Endothelial cell of umbilical vein (primary cell): ENCODE measurements at regions not wholly inside any gene's neighbourhood (a gene's known extent, or its start where the extent isn't known, plus 50 kb on each side); places are given as distances from the start of the nearest gene placed in this dataset.

Source experiments
- BruUV-seq: library from RNA; stranded (reverse); fragments of 400-500 nt; replicated peaks from 2 replicates; lab custom pipeline; 2021; lab: Mats Ljungman, UMichigan
- CTCF ChIA-PET: fragments of 300-600, 350-600 bp; sonication (Branson Sonifier 250); formaldehyde crosslinking; loops from one replicate; lab custom pipeline; 2021; ENCODE audit warnings: antibody characterized with exemption, inconsistent platforms; lab: Charles Lee
- POLR2A ChIA-PET: fragments of 300-600, 350-600 bp; sonication (Branson Sonifier 250); formaldehyde crosslinking; loops from one replicate; lab custom pipeline; 2021; ENCODE audit warnings: antibody characterized with exemption, inconsistent platforms; lab: Charles Lee
- DNase-seq: peaks from one replicate; pipeline ENCODE4 v3.0.0-alpha.2; 2011; ENCODE audit warnings: low read depth, low spot score
- FAIRE-seq: peaks from 2 replicates; lab custom pipeline; 2011; peaks lifted over from hg19 to GRCh38; lab: Jason Lieb, UNC
- H2AFZ ChIP-seq: 2 replicates; pipeline ENCODE4 v1.6.0; 2012; ENCODE audit warnings: low read depth, low read length, control low read depth, inconsistent platforms
- H3K27ac ChIP-seq: 2 replicates; pipeline ENCODE4 v1.5.1; 2011; ENCODE audit warnings: low read depth, mild to moderate bottlenecking, control low read depth, low read length, moderate library complexity; ENCODE audit not compliant: insufficient read depth
- H3K27me3 ChIP-seq, 2 experiments: 2 replicates each; pipeline versions ENCODE4 v1.6.0 to v1.6.1; 2011; ENCODE audit warnings: low read length in 2 of 2, mixed read lengths in 1 of 2; ENCODE audit not compliant: control insufficient read depth in 2 of 2, insufficient read depth in 2 of 2
- H3K36me3 ChIP-seq, 2 experiments: 2 replicates in 1 of 2; 3 replicates in 1 of 2; pipeline ENCODE4 v1.5.1; 2011; ENCODE audit warnings: low read length in 2 of 2, mild to moderate bottlenecking in 1 of 2, moderate library complexity in 1 of 2; ENCODE audit not compliant: control insufficient read depth in 2 of 2, insufficient read depth in 2 of 2; ENCODE audit errors: extremely low read depth in 1 of 2
- H3K4me1 ChIP-seq: 3 replicates; pipeline ENCODE4 v1.5.1; 2011; ENCODE audit warnings: mild to moderate bottlenecking, low read length; ENCODE audit not compliant: control insufficient read depth, insufficient read depth; ENCODE audit errors: extremely low read depth
- H3K4me2 ChIP-seq: 2 replicates; pipeline ENCODE4 v1.6.1; 2011; ENCODE audit warnings: low read length, control low read depth, mixed read lengths; ENCODE audit not compliant: insufficient read depth
- H3K4me3 ChIP-seq, 3 experiments: fragments of 200-600 bp in 1 of 3; sonication (generic), shearing (Covaris generic) in 1 of 3; replicated peaks in 1 of 3; 2 replicates each; pipeline ENCODE4 v1.5.1; 2011 to 2016; ENCODE audit warnings: control low read depth in 3 of 3, low read length in 3 of 3, mild to moderate bottlenecking in 2 of 3, inconsistent platforms in 1 of 3, low read depth in 1 of 3, moderate library complexity in 1 of 3; ENCODE audit not compliant: insufficient read depth in 1 of 3
- H3K79me2 ChIP-seq: 2 replicates; pipeline ENCODE4 v1.6.0; 2012; ENCODE audit warnings: low read length, inconsistent platforms; ENCODE audit not compliant: control insufficient read depth, insufficient read depth
- H3K9ac ChIP-seq: replicated peaks from 2 replicates; pipeline ENCODE3; 2011; ENCODE audit warnings: low read length, control low read depth; ENCODE audit not compliant: insufficient read depth; ENCODE audit errors: extremely low read depth
- H3K9me1 ChIP-seq: replicated peaks from 3 replicates; pipeline ENCODE4 v1.6.0; 2011; ENCODE audit warnings: mild to moderate bottlenecking, low read length; ENCODE audit not compliant: control insufficient read depth, insufficient read depth; ENCODE audit errors: extremely low read depth
- H3K9me3 ChIP-seq: replicated peaks from 2 replicates; pipeline ENCODE4 v1.5.1; 2012; ENCODE audit warnings: low read length, inconsistent platforms; ENCODE audit not compliant: control insufficient read depth, insufficient read depth
- H4K20me1 ChIP-seq: replicated peaks from 2 replicates; pipeline ENCODE3; 2011; ENCODE audit warnings: mild to moderate bottlenecking, low read length; ENCODE audit not compliant: control insufficient read depth, insufficient read depth; ENCODE audit errors: extremely low read depth
- FOS ChIP-seq: IDR thresholded peaks from 2 replicates; pipeline ENCODE4 v1.6.1; 2011; ENCODE audit warnings: mild to moderate bottlenecking, low read length, moderate library complexity, borderline replicate concordance; ENCODE audit not compliant: insufficient read depth
- JUN ChIP-seq: IDR thresholded peaks from 2 replicates; pipeline ENCODE4 v1.6.1; 2011; ENCODE audit warnings: borderline replicate concordance, low read depth; ENCODE audit not compliant: insufficient read length, insufficient read depth
- MAX ChIP-seq: IDR thresholded peaks from 2 replicates; pipeline ENCODE4 v1.6.1; 2011; ENCODE audit not compliant: insufficient read depth, insufficient read length
- MYC ChIP-seq: IDR thresholded peaks from one replicate; pipeline ENCODE4 v1.6.1; 2011; ENCODE audit warnings: mild to moderate bottlenecking, low read depth, low read length
- POLR2AphosphoS5 ChIP-seq: IDR thresholded peaks from 2 replicates; pipeline ENCODE4 v1.6.1; 2012; ENCODE audit warnings: low read depth, mild to moderate bottlenecking, control low read depth, low read length, moderate library complexity; ENCODE audit not compliant: insufficient read depth
- dilution Hi-C: fragments of 300-500 bp; cut with MboI; formaldehyde crosslinking; loops from one replicate; pipeline ENCODE4 v1.15.0; 2019; ENCODE audit warnings: low sequenced_read_pairs; ENCODE audit not compliant: extremely low pct_ligation_motif_present
- intact Hi-C: fragments of 100-400 bp; cut with micrococcal nuclease; formaldehyde crosslinking; loops from one replicate; pipeline ENCODE4 v1.10.0; 2022
- TF ChIP-seq, protein P1 (sequence below), 2 donors: IDR thresholded peaks; 1 replicate in 1 of 2; 2 replicates in 1 of 2; pipeline ENCODE4 v1.5.1; 2011; ENCODE audit warnings: low read length in 2 of 2, mild to moderate bottlenecking in 2 of 2, moderate library complexity in 2 of 2, control low read depth in 1 of 2, inconsistent platforms in 1 of 2, low read depth in 1 of 2; ENCODE audit not compliant: insufficient read depth in 1 of 2; ENCODE audit errors: extremely low read depth in 1 of 2

- ChIA-PET CTCF (interaction anchor here (0.9 to 1.4 kb wide), 4 partner anchors 11 to 620 kb away, joined by 3 to 5 read pairs (median 3); no protein-coding TSS in a partner anchor), POLR2A (no interaction called here)
- no peak overlapping the region for H3K4me2 ChIP-seq
- intact Hi-C loops (loop anchor here (2.0 kb wide), 1 partner anchor 28 kb away; no protein-coding TSS in a partner anchor), dilution Hi-C loops (no loop called here)
- no peaks in the 10 kb centered on the region for H4K20me1 ChIP-seq
- TF ChIP-seq FOS, result peak; percentile 42
- no peak for TF ChIP-seq POLR2AphosphoS5
- no peaks in the 10 kb centered on the region for H3K9me1 ChIP-seq
- H3K4me1 ChIP-seq, result peaks cover 13% of the 10 kb centered on the region
- H3K79me2 ChIP-seq, result no peaks in the 10 kb centered on the region
- H3K9ac ChIP-seq, result peak overlapping the region; percentile 17
- no TSS peak for BruUV-seq
- no peaks in the 10 kb centered on the region for H3K36me3 ChIP-seq
- H3K27ac ChIP-seq, result peak overlapping the region; percentile 62
- no peak overlapping the region for H3K4me3 ChIP-seq
- peak overlapping the region; percentile 25 for H2AFZ ChIP-seq
- no peaks in the 10 kb centered on the region for H3K9me3 ChIP-seq
- peak; percentile 46 for DNase-seq
- FAIRE-seq, result peak; percentile 57
- H3K27me3 ChIP-seq, result no peaks in the 10 kb centered on the region
Measured at GRCh38 chr2:133791191-133791590, 222.9 kb upstream of the NCKAP5 start.

DNA sequence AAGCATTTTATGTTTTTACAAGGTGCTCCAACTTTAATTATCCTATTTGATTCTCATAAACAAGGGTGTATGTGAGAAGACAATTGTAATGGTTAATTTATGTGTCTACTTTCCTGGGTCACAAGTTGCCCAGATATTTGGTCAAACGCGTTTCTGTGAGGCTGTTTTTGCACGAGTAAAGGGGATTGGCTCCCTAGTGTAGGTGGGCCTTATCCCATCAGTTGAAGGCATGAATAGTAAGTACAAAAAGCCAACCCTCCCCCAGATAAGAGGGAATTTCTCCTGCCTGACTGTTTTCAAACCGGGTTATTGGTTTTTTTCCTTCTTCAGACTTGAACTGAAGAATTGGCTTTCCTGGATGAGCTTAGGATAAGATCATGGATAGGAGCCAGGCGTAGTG lies 224.0 kb upstream of the NCKAP5 start:
- Histone ChIP-seq H3K4me2 (no peak overlapping the region), H3K27ac (no peak overlapping the region), H3K36me3 (no peaks in the 10 kb centered on the region), H3K27me3 (no peaks in the 10 kb centered on the region), H2AFZ (no peak overlapping the region), H3K4me1 (peaks cover 13% of the 10 kb centered on the region), H4K20me1 (no peaks in the 10 kb centered on the region), H3K79me2 (no peaks in the 10 kb centered on the region), H3K9ac (no peak overlapping the region), H3K9me1 (no peaks in the 10 kb centered on the region), H3K9me3 (no peaks in the 10 kb centered on the region), H3K4me3 (no peak overlapping the region)
- FAIRE-seq (no peak), DNase-seq (no peak)
- POLR2A ChIA-PET, result no interaction called here
- CTCF ChIA-PET, result interaction anchor here (0.7 to 1.4 kb wide), 3 partner anchors 13 to 52 kb away, joined by 3 read pairs; no protein-coding TSS in a partner anchor
- no TSS peak for BruUV-seq
- dilution Hi-C loops (no loop called here), intact Hi-C loops (no loop called here)
- no peak for TF ChIP-seq POLR2AphosphoS5
- no peak for TF ChIP-seq JUN
- TF ChIP-seq MYC, result no peak
- TF ChIP-seq, protein P1, sequence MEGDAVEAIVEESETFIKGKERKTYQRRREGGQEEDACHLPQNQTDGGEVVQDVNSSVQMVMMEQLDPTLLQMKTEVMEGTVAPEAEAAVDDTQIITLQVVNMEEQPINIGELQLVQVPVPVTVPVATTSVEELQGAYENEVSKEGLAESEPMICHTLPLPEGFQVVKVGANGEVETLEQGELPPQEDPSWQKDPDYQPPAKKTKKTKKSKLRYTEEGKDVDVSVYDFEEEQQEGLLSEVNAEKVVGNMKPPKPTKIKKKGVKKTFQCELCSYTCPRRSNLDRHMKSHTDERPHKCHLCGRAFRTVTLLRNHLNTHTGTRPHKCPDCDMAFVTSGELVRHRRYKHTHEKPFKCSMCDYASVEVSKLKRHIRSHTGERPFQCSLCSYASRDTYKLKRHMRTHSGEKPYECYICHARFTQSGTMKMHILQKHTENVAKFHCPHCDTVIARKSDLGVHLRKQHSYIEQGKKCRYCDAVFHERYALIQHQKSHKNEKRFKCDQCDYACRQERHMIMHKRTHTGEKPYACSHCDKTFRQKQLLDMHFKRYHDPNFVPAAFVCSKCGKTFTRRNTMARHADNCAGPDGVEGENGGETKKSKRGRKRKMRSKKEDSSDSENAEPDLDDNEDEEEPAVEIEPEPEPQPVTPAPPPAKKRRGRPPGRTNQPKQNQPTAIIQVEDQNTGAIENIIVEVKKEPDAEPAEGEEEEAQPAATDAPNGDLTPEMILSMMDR (IDR thresholded peaks at IDR 0.05; ENCODE audit: extremely low read depth in 1 of 2, insufficient read depth in 1 of 2, low read depth in 1 of 2, low read length in 2 of 2), result no peak
- no peak for TF ChIP-seq MAX
